H9 (cell line): ENCODE measurements at regions not wholly inside any gene's neighbourhood (a gene's known extent, or its start where the extent isn't known, plus 50 kb on each side); places are given as distances from the start of the nearest gene placed in this dataset.

Experiments
- DNase-seq: peaks from one replicate; pipeline ENCODE4 v3.0.0-alpha.2; 2017
- H2AFZ ChIP-seq: one replicate; pipeline ENCODE4 v1.6.1; 2013; ENCODE audit warnings: mild to moderate bottlenecking, low read length, control low read depth, moderate library complexity
- H2AK5ac ChIP-seq: 2 replicates; pipeline ENCODE4 v1.6.1; 2013; ENCODE audit warnings: low read length, control low read depth, mixed read lengths; ENCODE audit not compliant: insufficient read length
- H2BK120ac ChIP-seq: one replicate; pipeline ENCODE4 v1.6.1; 2013; ENCODE audit warnings: low read depth, mild to moderate bottlenecking, low read length, control low read depth, inconsistent platforms; ENCODE audit not compliant: poor library complexity, severe bottlenecking
- H2BK12ac ChIP-seq: 2 replicates; pipeline ENCODE4 v1.6.1; 2013; ENCODE audit warnings: low read length, control low read depth, mixed read lengths, low read depth; ENCODE audit not compliant: insufficient read length
- H2BK15ac ChIP-seq: 2 replicates; pipeline ENCODE4 v1.6.1; 2013; ENCODE audit warnings: low read depth, low read length, control low read depth
- H2BK20ac ChIP-seq: one replicate; pipeline ENCODE4 v1.6.1; 2013; ENCODE audit warnings: low read depth, mild to moderate bottlenecking, low read length, control low read depth, inconsistent platforms; ENCODE audit not compliant: poor library complexity, severe bottlenecking
- H2BK5ac ChIP-seq: 2 replicates; pipeline ENCODE4 v1.6.1; 2013; ENCODE audit warnings: low read length, control low read depth, mixed read lengths; ENCODE audit not compliant: insufficient read length
- H3K14ac ChIP-seq: 2 replicates; pipeline ENCODE4 v1.6.1; 2013; ENCODE audit warnings: low read length, control low read depth; ENCODE audit not compliant: insufficient read depth
- H3K18ac ChIP-seq: 2 replicates; pipeline ENCODE4 v1.6.1; 2013; ENCODE audit warnings: low read depth, mild to moderate bottlenecking, mixed read lengths, low read length, control low read depth; ENCODE audit not compliant: insufficient read length
- H3K23ac ChIP-seq: 2 replicates; pipeline ENCODE4 v1.6.1; 2013; ENCODE audit warnings: low read length, control low read depth, mixed read lengths, low read depth; ENCODE audit not compliant: insufficient read length
- H3K23me2 ChIP-seq: 2 replicates; pipeline ENCODE4 v1.6.1; 2013; ENCODE audit warnings: low read depth, mild to moderate bottlenecking, mixed read lengths, low read length, control low read depth; ENCODE audit not compliant: insufficient read length, poor library complexity, severe bottlenecking
- H3K27ac ChIP-seq: 2 replicates; pipeline ENCODE4 v1.5.1; 2013; ENCODE audit warnings: low read length, control low read depth, mixed read lengths, low read depth; ENCODE audit not compliant: insufficient read length
- H3K27me3 ChIP-seq: 2 replicates; pipeline ENCODE4 v1.6.1; 2013; ENCODE audit warnings: low read length, control low read depth, inconsistent platforms; ENCODE audit not compliant: insufficient read depth
- H3K4ac ChIP-seq: 2 replicates; pipeline ENCODE4 v1.6.1; 2013; ENCODE audit warnings: low read depth, mild to moderate bottlenecking, control low read depth, inconsistent platforms, low read length, moderate library complexity
- H3K4me1 ChIP-seq: 2 replicates; pipeline ENCODE4 v1.6.1; 2013; ENCODE audit warnings: low read length, control low read depth, inconsistent platforms; ENCODE audit not compliant: insufficient read depth
- H3K4me2 ChIP-seq: 2 replicates; pipeline ENCODE4 v1.6.1; 2013; ENCODE audit warnings: low read length, control low read depth, mixed read lengths; ENCODE audit not compliant: insufficient read length, insufficient read depth
- H3K56ac ChIP-seq: 2 replicates; pipeline ENCODE4 v1.6.1; 2013; ENCODE audit warnings: low read depth, mild to moderate bottlenecking, mixed read lengths, low read length, control low read depth; ENCODE audit not compliant: insufficient read length
- H3K79me1 ChIP-seq: 2 replicates; pipeline ENCODE4 v1.6.1; 2013; ENCODE audit warnings: low read depth, mild to moderate bottlenecking, moderate library complexity, low read length, control low read depth, inconsistent platforms; ENCODE audit not compliant: insufficient read depth, poor library complexity, severe bottlenecking
- H3K79me2 ChIP-seq: 2 replicates; pipeline ENCODE4 v1.6.1; 2013; ENCODE audit warnings: low read length, control low read depth, inconsistent platforms; ENCODE audit not compliant: insufficient read depth
- H3K9ac ChIP-seq: 2 replicates; pipeline ENCODE4 v1.6.1; 2013; ENCODE audit warnings: low read length, control low read depth, mixed read lengths; ENCODE audit not compliant: insufficient read length; ENCODE audit errors: extremely low read depth
- H3K9me3 ChIP-seq: one replicate; pipeline ENCODE4 v1.6.1; 2013; ENCODE audit warnings: low read depth, low read length, inconsistent platforms; ENCODE audit not compliant: control insufficient read depth
- H3T11ph ChIP-seq: one replicate; pipeline ENCODE4 v1.6.1; 2013; ENCODE audit warnings: mild to moderate bottlenecking, low read length, control low read depth, inconsistent platforms
- H4K20me1 ChIP-seq: one replicate; pipeline ENCODE4 v1.6.1; 2013; ENCODE audit not compliant: control insufficient read depth, insufficient read length, insufficient read depth
- H4K5ac ChIP-seq: 2 replicates; pipeline ENCODE4 v1.6.1; 2013; ENCODE audit warnings: low read depth, mild to moderate bottlenecking, mixed read lengths, low read length, control low read depth; ENCODE audit not compliant: insufficient read length
- H4K8ac ChIP-seq: replicated peaks from 2 replicates; pipeline ENCODE4 v1.6.1; 2013; ENCODE audit warnings: low read length, control low read depth, mixed read lengths, low read depth; ENCODE audit not compliant: insufficient read length
- H4K91ac ChIP-seq: 2 replicates; pipeline ENCODE4 v1.6.1; 2013; ENCODE audit warnings: low read depth, mild to moderate bottlenecking, moderate library complexity, mixed read lengths, low read length, control low read depth; ENCODE audit not compliant: insufficient read length
- H3K27ac Mint-ChIP-seq, 3 experiments: 2 replicates in 2 of 3; 3 replicates in 1 of 3; pipeline ENCODE4 v1.8.0; 2020 to 2021; ENCODE audit warnings: mixed read lengths in 3 of 3, mild to moderate bottlenecking in 1 of 3, moderate library complexity in 1 of 3
- H3K27me3 Mint-ChIP-seq: 2 replicates; pipeline ENCODE4 v1.8.0; 2021; ENCODE audit warnings: low read depth, mild to moderate bottlenecking, moderate library complexity, mixed read lengths
- H3K36me3 Mint-ChIP-seq, 3 experiments: 2 replicates in 2 of 3; 3 replicates in 1 of 3; pipeline ENCODE4 v1.8.0; 2020 to 2021; ENCODE audit warnings: low read depth in 3 of 3, mixed read lengths in 3 of 3; ENCODE audit not compliant: insufficient read depth in 1 of 3
- H3K4me1 Mint-ChIP-seq, 2 experiments: 2 replicates each; pipeline ENCODE4 v1.8.0; 2020; ENCODE audit warnings: mixed read lengths in 2 of 2
- H3K4me3 Mint-ChIP-seq, 2 experiments: 2 replicates in 1 of 2; 3 replicates in 1 of 2; pipeline ENCODE4 v1.8.0; 2020 to 2021; ENCODE audit warnings: mild to moderate bottlenecking in 2 of 2, mixed read lengths in 2 of 2, moderate library complexity in 1 of 2
- H3K9me3 Mint-ChIP-seq, 2 experiments: 2 replicates in 1 of 2; 3 replicates in 1 of 2; pipeline ENCODE4 v1.8.0; 2020; ENCODE audit warnings: mild to moderate bottlenecking in 2 of 2, mixed read lengths in 2 of 2, moderate library complexity in 1 of 2
- CTCF ChIP-seq: fragments of 200-600 bp; sonication (generic); conservative IDR thresholded peaks from 3 replicates; pipeline ENCODE4 v1.8.0; 2021; ENCODE audit warnings: antibody characterized with exemption, mild to moderate bottlenecking
- WGBS: extraction: QIAGEN DNeasy Blood & Tissue Kit; methylation state at CpG from one replicate; pipeline ENCODE4 v1.1.7; 2013; ENCODE audit warnings: missing lambda C conversion rate, low lambda C conversion rate, mixed read lengths; ENCODE audit not compliant: insufficient read length; ENCODE audit errors: extremely low coverage; 5-methylcytosine and 5-hydroxymethylcytosine counted together

GRCh38 chr9:12014488-12014887, 678.7 kb upstream of the TYRP1 start:
- Histone ChIP-seq H2BK120ac (no peak overlapping the region), H4K20me1 (no peaks in the 10 kb centered on the region), H3K27ac (no peak overlapping the region), H2BK15ac (no peak overlapping the region), H3K27me3 (no peaks in the 10 kb centered on the region), H3K4me2 (no peak overlapping the region), H3K18ac (no peak overlapping the region), H2AK5ac (no peak overlapping the region), H3K79me2 (no peaks in the 10 kb centered on the region), H2BK20ac (no peak overlapping the region), H4K91ac (no peak overlapping the region), H3K4me1 (no peaks in the 10 kb centered on the region), H3K79me1 (no peaks in the 10 kb centered on the region), H2AFZ (no peak overlapping the region), H3K9ac (no peak overlapping the region), H3K4ac (no peak overlapping the region), H4K8ac (no peak overlapping the region), H3K56ac (no peak overlapping the region), H3T11ph (no peak overlapping the region), H3K23me2 (no peaks in the 10 kb centered on the region), H2BK12ac (no peak overlapping the region), H2BK5ac (no peak overlapping the region), H3K9me3 (no peaks in the 10 kb centered on the region), H3K23ac (no peak overlapping the region), H4K5ac (no peak overlapping the region), H3K14ac (no peak overlapping the region)
- no peak for DNase-seq
- no peaks in the 10 kb centered on the region for H3K27me3 Mint-ChIP-seq
- H3K36me3 Mint-ChIP-seq, result peaks cover 8 to 18% (median 10%) of the 10 kb centered on the region in 3 experiments; a peak in 6 of 7 replicates
- no peak overlapping the region for H3K4me3 Mint-ChIP-seq
- no CpG with 5 or more reads among the region's 1 CpG for WGBS
- H3K9me3 Mint-ChIP-seq, result peaks cover 22 to 44% of the 10 kb centered on the region in 2 experiments
- H3K4me1 Mint-ChIP-seq, result no peaks in the 10 kb centered on the region
- no peak overlapping the region for H3K27ac Mint-ChIP-seq
- TF ChIP-seq CTCF, result no peak
